Neuronal stem cell (in vitro differentiated cells): ENCODE measurements at regions not wholly inside any gene's neighbourhood (a gene's known extent, or its start where the extent isn't known, plus 50 kb on each side); places are given as distances from the start of the nearest gene placed in this dataset.
"Not testable (repeated sequence)": the region's sequence is repeated elsewhere in the genome, so short reads cannot be mapped to it uniquely, and the experiment has no call there.

Experiments used
- DNase-seq: peaks from one replicate; pipeline ENCODE4 v3.0.0-alpha.2; 2013; ENCODE audit warnings: low spot score
- H2AFZ ChIP-seq: one replicate; pipeline ENCODE4 v1.6.1; 2013; ENCODE audit warnings: mild to moderate bottlenecking, low read length, inconsistent platforms
- H2AK5ac ChIP-seq: 2 replicates; pipeline ENCODE4 v1.6.1; 2013; ENCODE audit warnings: low read depth, mild to moderate bottlenecking, inconsistent platforms, low read length, moderate library complexity, mixed read lengths
- H2BK120ac ChIP-seq: 2 replicates; pipeline ENCODE4 v1.6.1; 2013; ENCODE audit warnings: low read depth, mild to moderate bottlenecking, inconsistent platforms, low read length, moderate library complexity, mixed read lengths
- H2BK12ac ChIP-seq: one replicate; pipeline ENCODE4 v1.6.1; 2013; ENCODE audit warnings: low read length, inconsistent platforms
- H2BK15ac ChIP-seq: 2 replicates; pipeline ENCODE4 v1.6.1; 2013; ENCODE audit warnings: mild to moderate bottlenecking, low read length, inconsistent platforms, mixed read lengths
- H2BK5ac ChIP-seq: one replicate; pipeline ENCODE4 v1.6.1; 2013; ENCODE audit warnings: inconsistent platforms, mild to moderate bottlenecking, low read length, moderate library complexity
- H3K14ac ChIP-seq: one replicate; pipeline ENCODE4 v1.6.1; 2013; ENCODE audit warnings: low read length, inconsistent platforms
- H3K18ac ChIP-seq: 2 replicates; pipeline ENCODE4 v1.6.1; 2013; ENCODE audit warnings: low read length, inconsistent platforms
- H3K23ac ChIP-seq: 2 replicates; pipeline ENCODE4 v1.6.1; 2013; ENCODE audit warnings: low read depth, mild to moderate bottlenecking, mixed read lengths, low read length, inconsistent platforms; ENCODE audit not compliant: poor library complexity
- H3K27ac ChIP-seq: replicated peaks from 3 replicates; pipeline ENCODE4 v1.5.1; 2013; ENCODE audit warnings: low read length, inconsistent platforms
- H3K27me3 ChIP-seq, 3 experiments: 2 replicates each; pipeline ENCODE4 v1.6.1; 2013; ENCODE audit warnings: low read length in 3 of 3, mild to moderate bottlenecking in 2 of 3, inconsistent platforms in 1 of 3, low read depth in 1 of 3, mixed read lengths in 1 of 3, moderate library complexity in 1 of 3; ENCODE audit not compliant: control insufficient read depth in 3 of 3, insufficient read depth in 3 of 3
- H3K36me3 ChIP-seq, 2 donors: replicated peaks in 1 of 2; 2 replicates each; pipeline ENCODE4 v1.6.1; 2013; ENCODE audit warnings: low read length in 2 of 2; ENCODE audit not compliant: control insufficient read depth in 2 of 2, insufficient read depth in 2 of 2
- H3K4ac ChIP-seq: 2 replicates; pipeline ENCODE4 v1.6.1; 2013; ENCODE audit warnings: inconsistent platforms, mild to moderate bottlenecking, low read length, moderate library complexity
- H3K4me1 ChIP-seq, 2 donors: 1 replicate in 1 of 2; 2 replicates in 1 of 2; pipeline ENCODE4 v1.6.1; 2013; ENCODE audit warnings: low read length in 2 of 2, low read depth in 1 of 2; ENCODE audit not compliant: control insufficient read depth in 2 of 2, insufficient read depth in 1 of 2
- H3K4me2 ChIP-seq: one replicate; pipeline ENCODE4 v1.6.1; 2013; ENCODE audit warnings: mild to moderate bottlenecking, low read length, inconsistent platforms; ENCODE audit not compliant: insufficient read depth, poor library complexity, severe bottlenecking
- H3K4me3 ChIP-seq, 2 donors: 2 replicates each; pipeline ENCODE4 v1.5.1; 2013; ENCODE audit warnings: low read length in 2 of 2, mild to moderate bottlenecking in 2 of 2, inconsistent platforms in 1 of 2, moderate library complexity in 1 of 2
- H3K79me1 ChIP-seq: one replicate; pipeline ENCODE4 v1.6.1; 2013; ENCODE audit warnings: low read depth, mild to moderate bottlenecking, inconsistent platforms, low read length, moderate library complexity
- H3K9ac ChIP-seq: one replicate; pipeline ENCODE4 v1.6.1; 2013; ENCODE audit warnings: mild to moderate bottlenecking, low read depth, low read length, inconsistent platforms; ENCODE audit not compliant: poor library complexity
- H3K9me3 ChIP-seq, 2 donors: replicated peaks in 1 of 2; 2 replicates each; pipeline versions ENCODE3 to v1.6.1; 2013; ENCODE audit warnings: low read length in 2 of 2, mild to moderate bottlenecking in 2 of 2, inconsistent platforms in 1 of 2, low read depth in 1 of 2, mixed read lengths in 1 of 2, moderate library complexity in 1 of 2; ENCODE audit not compliant: control insufficient read depth in 2 of 2, insufficient read depth in 1 of 2
- H4K8ac ChIP-seq: one replicate; pipeline ENCODE4 v1.6.1; 2013; ENCODE audit warnings: low read depth, mild to moderate bottlenecking, inconsistent platforms, low read length, moderate library complexity
- H4K91ac ChIP-seq: one replicate; pipeline ENCODE4 v1.6.1; 2013; ENCODE audit warnings: low read length, low read depth, mild to moderate bottlenecking, inconsistent platforms; ENCODE audit not compliant: poor library complexity
- WGBS, 2 donors: extraction: QIAGEN DNeasy Blood & Tissue Kit; methylation state at CpG; one replicate each; pipeline ENCODE4 v1.1.7; 2013; ENCODE audit warnings: missing lambda C conversion rate in 2 of 2, mixed read lengths in 1 of 2; ENCODE audit not compliant: insufficient read length in 2 of 2, insufficient replicate concordance in 1 of 2; ENCODE audit errors: extremely low coverage in 2 of 2; 5-methylcytosine and 5-hydroxymethylcytosine counted together

GRCh38 chr20:1840817-1841553 is 54.2 kb upstream of the SIRPA start:
- no peak overlapping the region for H2BK120ac ChIP-seq
- H3K27me3 ChIP-seq: peaks cover 0 to 10% (median 0%) of the 10 kb centered on the region in 3 experiments
- H3K9me3 ChIP-seq: no peaks in the 10 kb centered on the region
- no peak overlapping the region for H3K4me2 ChIP-seq
- no peak overlapping the region for H3K9ac ChIP-seq
- no peak overlapping the region for H3K27ac ChIP-seq
- no peak overlapping the region for H2BK12ac ChIP-seq
- H3K79me1 ChIP-seq: no peaks in the 10 kb centered on the region
- no peak overlapping the region for H4K8ac ChIP-seq
- H3K14ac ChIP-seq: no peak overlapping the region
- H3K23ac ChIP-seq: no peak overlapping the region
- H3K36me3 ChIP-seq: no peaks in the 10 kb centered on the region
- H4K91ac ChIP-seq: peak overlapping the region; percentile 25
- H3K4me3 ChIP-seq: no peak overlapping the region
- H3K4me1 ChIP-seq: peaks cover 7 to 9% of the 10 kb centered on the region in 2 donors
- no CpG with 5 or more reads among the region's 7 CpGs for WGBS, 2 donors
- peak overlapping the region; percentile 22 for H2AK5ac ChIP-seq
- H2AFZ ChIP-seq: no peak overlapping the region
- H2BK5ac ChIP-seq: peak overlapping the region; percentile 62
- peak overlapping the region; percentile 51 for H3K18ac ChIP-seq
- no peak for DNase-seq
- peak overlapping the region; percentile 58 for H2BK15ac ChIP-seq
- no peak overlapping the region for H3K4ac ChIP-seq

GRCh38 chr20:1839376-1840317 is 55.6 kb upstream of the SIRPA start:
- H2BK5ac ChIP-seq, H3K4ac ChIP-seq, H2BK12ac ChIP-seq, H2AFZ ChIP-seq, H3K4me3 ChIP-seq, H3K4me2 ChIP-seq, H3K36me3 ChIP-seq, H3K9me3 ChIP-seq, H4K91ac ChIP-seq, DNase-seq, H2BK120ac ChIP-seq, H3K9ac ChIP-seq, H4K8ac ChIP-seq, H3K79me1 ChIP-seq, H2BK15ac ChIP-seq, H3K14ac ChIP-seq, H3K27ac ChIP-seq: not testable (repeated sequence)
- no CpG with 5 or more reads among the region's 23 CpGs for WGBS, 2 donors
- Histone ChIP-seq H3K18ac (peak overlapping the region; percentile 68), H2AK5ac (peak overlapping the region; percentile 43), H3K23ac (peak overlapping the region; percentile 25), H3K27me3 (peaks cover 0 to 23% (median 0%) of the 10 kb centered on the region in 3 experiments), H3K4me1 (peaks cover 7 to 14% of the 10 kb centered on the region in 2 donors)

- Histone ChIP-seq H2BK120ac (no peak overlapping the region), H3K4ac (no peak overlapping the region), H3K4me1 (peaks cover 9 to 14% of the 10 kb centered on the region in 2 donors), H3K18ac (peak overlapping the region; percentile 50), H2AK5ac (peak overlapping the region; percentile 12), H3K27ac (no peak overlapping the region), H3K36me3 (no peaks in the 10 kb centered on the region), H3K9me3 (no peaks in the 10 kb centered on the region), H2BK5ac (peak overlapping the region; percentile 57), H3K23ac (no peak overlapping the region), H3K14ac (no peak overlapping the region), H3K79me1 (no peaks in the 10 kb centered on the region), H2BK15ac (peak overlapping the region; percentile 59), H3K9ac (no peak overlapping the region), H3K27me3 (peaks cover 0 to 28% (median 0%) of the 10 kb centered on the region in 3 experiments), H4K8ac (no peak overlapping the region), H4K91ac (peak overlapping the region; percentile 15), H3K4me3 (no peak overlapping the region), H2BK12ac (peak overlapping the region; percentile 12), H2AFZ (no peak overlapping the region), H3K4me2 (no peak overlapping the region)
- no peak for DNase-seq
- WGBS, 2 donors: no CpG with 5 or more reads among the region's 6 CpGs
Observed at GRCh38 chr20:1838556-1839279, 56.5 kb upstream of the SIRPA start.
